ENCODE measurements at regions not wholly inside any gene's neighbourhood (a gene's known extent, or its start where the extent isn't known, plus 50 kb on each side); places are given as distances from the start of the nearest gene placed in this dataset.

DNA sequence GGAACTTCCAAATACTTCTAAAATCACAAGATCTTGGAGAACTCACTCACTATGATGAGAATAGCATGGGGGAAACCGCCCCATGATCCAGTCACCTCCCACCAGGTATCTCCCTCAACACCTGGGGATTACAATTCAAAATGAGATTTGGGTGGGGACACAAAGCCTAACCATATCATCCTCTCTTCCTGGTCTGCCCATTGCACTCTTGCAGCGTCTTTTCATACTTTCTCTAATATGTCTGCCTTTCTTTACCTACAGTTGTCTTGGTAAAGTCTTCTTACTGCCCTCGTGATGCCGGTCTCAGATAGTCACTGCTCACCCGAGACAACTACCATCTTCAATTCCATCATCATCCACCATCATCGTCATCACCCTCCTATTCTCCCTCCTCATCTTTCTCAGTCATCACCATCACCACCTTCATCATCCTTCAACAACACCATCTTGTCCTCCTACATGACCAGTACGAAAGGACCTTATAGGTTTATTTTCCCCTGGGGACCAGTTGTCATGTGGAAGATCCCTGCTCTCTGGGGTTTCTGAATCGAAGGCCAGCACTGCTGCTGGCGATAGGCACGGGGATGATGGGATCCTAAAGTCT, 58.5 kb upstream of the CASZ1 start:
- TF ChIP-seq EZH2 (IDR thresholded peaks at IDR 0.05; ENCODE audit: borderline replicate concordance, low read depth, low read length, severe bottlenecking), result no peak
- TF ChIP-seq, protein P1, sequence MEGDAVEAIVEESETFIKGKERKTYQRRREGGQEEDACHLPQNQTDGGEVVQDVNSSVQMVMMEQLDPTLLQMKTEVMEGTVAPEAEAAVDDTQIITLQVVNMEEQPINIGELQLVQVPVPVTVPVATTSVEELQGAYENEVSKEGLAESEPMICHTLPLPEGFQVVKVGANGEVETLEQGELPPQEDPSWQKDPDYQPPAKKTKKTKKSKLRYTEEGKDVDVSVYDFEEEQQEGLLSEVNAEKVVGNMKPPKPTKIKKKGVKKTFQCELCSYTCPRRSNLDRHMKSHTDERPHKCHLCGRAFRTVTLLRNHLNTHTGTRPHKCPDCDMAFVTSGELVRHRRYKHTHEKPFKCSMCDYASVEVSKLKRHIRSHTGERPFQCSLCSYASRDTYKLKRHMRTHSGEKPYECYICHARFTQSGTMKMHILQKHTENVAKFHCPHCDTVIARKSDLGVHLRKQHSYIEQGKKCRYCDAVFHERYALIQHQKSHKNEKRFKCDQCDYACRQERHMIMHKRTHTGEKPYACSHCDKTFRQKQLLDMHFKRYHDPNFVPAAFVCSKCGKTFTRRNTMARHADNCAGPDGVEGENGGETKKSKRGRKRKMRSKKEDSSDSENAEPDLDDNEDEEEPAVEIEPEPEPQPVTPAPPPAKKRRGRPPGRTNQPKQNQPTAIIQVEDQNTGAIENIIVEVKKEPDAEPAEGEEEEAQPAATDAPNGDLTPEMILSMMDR (IDR thresholded peaks at IDR 0.05; ENCODE audit: borderline replicate concordance, extremely low read depth, low read length, poor library complexity, severe bottlenecking), result no peak

Data from DND-41 (cell line).